ENCODE measurements at regions not wholly inside any gene's neighbourhood (a gene's known extent, or its start where the extent isn't known, plus 50 kb on each side); places are given as distances from the start of the nearest gene placed in this dataset.

GRCh38 chr3:118785415-118785814 lies 249.2 kb downstream of the IGSF11 start:
- no peaks in the 10 kb centered on the region for H3K79me2 ChIP-seq (ENCODE audit: control insufficient read depth in 1 of 2, insufficient read depth in 2 of 2, low read length in 2 of 2)
- H2BK120ac ChIP-seq (replicated peaks; ENCODE audit: low read depth, low read length): no peak overlapping the region
- CTCF ChIA-PET (ENCODE audit: partially characterized antibody): no interaction called here

More at GRCh38 chr3:118785415-118785814, 249.2 kb downstream of the IGSF11 start:
- Histone ChIP-seq H3K9me3 (ENCODE audit: insufficient read depth in 2 of 2, low read depth in 1 of 2, low read length in 1 of 2) (no peaks in the 10 kb centered on the region), H3K23ac (ENCODE audit: insufficient read length) (no peak overlapping the region), H2AFZ (ENCODE audit: low read length) (no peak overlapping the region), H3K36me3 (ENCODE audit: control insufficient read depth in 2 of 4, insufficient read depth in 4 of 4, low read length in 3 of 4) (no peaks in the 10 kb centered on the region), H3K4ac (replicated peaks; ENCODE audit: insufficient read length, low read depth, low read length) (no peak overlapping the region), H2BK15ac (ENCODE audit: low read length) (no peak overlapping the region), H3K4me2 (ENCODE audit: insufficient read depth in 1 of 2, low read depth in 2 of 2, low read length in 2 of 2) (no peak overlapping the region), H3K9ac (replicated peaks in 1 of 4; ENCODE audit: extremely low read depth in 1 of 4, low read depth in 3 of 4, low read length in 3 of 4) (no peak overlapping the region), H2BK5ac (ENCODE audit: low read depth, low read length) (no peak overlapping the region), H3K18ac (ENCODE audit: extremely low read depth, low read length) (no peak overlapping the region), H2BK20ac (ENCODE audit: low read length) (no peak overlapping the region), H4K91ac (replicated peaks; ENCODE audit: insufficient read length, low read length) (no peak overlapping the region), H3K23me2 (ENCODE audit: low read depth, low read length) (no peaks in the 10 kb centered on the region), H3K14ac (ENCODE audit: insufficient read length) (no peak overlapping the region), H4K8ac (ENCODE audit: extremely low read depth, insufficient read depth, low read length) (no peak overlapping the region), H3K56ac (replicated peaks; ENCODE audit: insufficient read length, low read depth, low read length) (no peak overlapping the region), H3K4me1 (replicated peaks in 1 of 4; ENCODE audit: control insufficient read depth in 3 of 4, insufficient read depth in 4 of 4, low read length in 3 of 4) (no peaks in the 10 kb centered on the region), H4K20me1 (replicated peaks in 1 of 2; ENCODE audit: control insufficient read depth in 1 of 2, insufficient read depth in 2 of 2, low read length in 2 of 2) (no peaks in the 10 kb centered on the region), H3K79me1 (ENCODE audit: low read depth, low read length) (no peaks in the 10 kb centered on the region), H2BK12ac (ENCODE audit: low read depth, low read length) (no peak overlapping the region), H3K27ac (ENCODE audit: low read depth, low read length) (no peak overlapping the region), H2AK5ac (ENCODE audit: low read depth, low read length) (no peak overlapping the region), H3K4me3 (ENCODE audit: extremely low read depth in 1 of 4, insufficient read depth in 2 of 4, low read depth in 3 of 4, low read length in 4 of 4) (no peak overlapping the region), H4K5ac (ENCODE audit: insufficient read length, low read depth, low read length) (no peak overlapping the region), H3K27me3 (replicated peaks in 1 of 4; ENCODE audit: control insufficient read depth in 3 of 4, extremely low read depth in 1 of 4, insufficient read depth in 3 of 4, low read length in 3 of 4) (no peaks in the 10 kb centered on the region)
- POLR2A ChIA-PET (ENCODE audit: partially characterized antibody): no interaction called here
- DNase-seq (ENCODE audit: low read depth in 1 of 2, low spot score in 2 of 2) (no peak), FAIRE-seq (no peak)
- TF ChIP-seq RAD21 (IDR thresholded peaks at IDR 0.05 in 1 of 2, conservative IDR thresholded peaks at IDR 0.05 in 1 of 2; ENCODE audit: low read depth in 2 of 2, low read length in 2 of 2): no peak
- TF ChIP-seq MAFK (IDR thresholded peaks at IDR 0.05; ENCODE audit: low read depth, low read length): no peak
- no peak for TF ChIP-seq SP2 (IDR thresholded peaks at IDR 0.05; ENCODE audit: low read length)
- TF ChIP-seq CTBP2 (IDR thresholded peaks at IDR 0.05; ENCODE audit: borderline replicate concordance, insufficient read depth, insufficient read length, low read length): no peak
- TF ChIP-seq, protein P1, sequence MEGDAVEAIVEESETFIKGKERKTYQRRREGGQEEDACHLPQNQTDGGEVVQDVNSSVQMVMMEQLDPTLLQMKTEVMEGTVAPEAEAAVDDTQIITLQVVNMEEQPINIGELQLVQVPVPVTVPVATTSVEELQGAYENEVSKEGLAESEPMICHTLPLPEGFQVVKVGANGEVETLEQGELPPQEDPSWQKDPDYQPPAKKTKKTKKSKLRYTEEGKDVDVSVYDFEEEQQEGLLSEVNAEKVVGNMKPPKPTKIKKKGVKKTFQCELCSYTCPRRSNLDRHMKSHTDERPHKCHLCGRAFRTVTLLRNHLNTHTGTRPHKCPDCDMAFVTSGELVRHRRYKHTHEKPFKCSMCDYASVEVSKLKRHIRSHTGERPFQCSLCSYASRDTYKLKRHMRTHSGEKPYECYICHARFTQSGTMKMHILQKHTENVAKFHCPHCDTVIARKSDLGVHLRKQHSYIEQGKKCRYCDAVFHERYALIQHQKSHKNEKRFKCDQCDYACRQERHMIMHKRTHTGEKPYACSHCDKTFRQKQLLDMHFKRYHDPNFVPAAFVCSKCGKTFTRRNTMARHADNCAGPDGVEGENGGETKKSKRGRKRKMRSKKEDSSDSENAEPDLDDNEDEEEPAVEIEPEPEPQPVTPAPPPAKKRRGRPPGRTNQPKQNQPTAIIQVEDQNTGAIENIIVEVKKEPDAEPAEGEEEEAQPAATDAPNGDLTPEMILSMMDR (IDR thresholded peaks at IDR 0.05; ENCODE audit: control extremely low read depth in 1 of 3, insufficient read depth in 1 of 3, low read depth in 1 of 3, low read length in 3 of 3): no peak
- TF ChIP-seq SIRT6 (IDR thresholded peaks at IDR 0.05; ENCODE audit: low read length): no peak
